NCI-H510A (cell line): ENCODE measurements at regions not wholly inside any gene's neighbourhood (a gene's known extent, or its start where the extent isn't known, plus 50 kb on each side); places are given as distances from the start of the nearest gene placed in this dataset.
"Not testable (repeated sequence)": the region's sequence is repeated elsewhere in the genome, so short reads cannot be mapped to it uniquely, and the experiment has no call there.

ENCODE experiments used
- DNase-seq: peaks from one replicate; lab custom pipeline; 2025; lab: John Stamatoyannopoulos, UW

DNA sequence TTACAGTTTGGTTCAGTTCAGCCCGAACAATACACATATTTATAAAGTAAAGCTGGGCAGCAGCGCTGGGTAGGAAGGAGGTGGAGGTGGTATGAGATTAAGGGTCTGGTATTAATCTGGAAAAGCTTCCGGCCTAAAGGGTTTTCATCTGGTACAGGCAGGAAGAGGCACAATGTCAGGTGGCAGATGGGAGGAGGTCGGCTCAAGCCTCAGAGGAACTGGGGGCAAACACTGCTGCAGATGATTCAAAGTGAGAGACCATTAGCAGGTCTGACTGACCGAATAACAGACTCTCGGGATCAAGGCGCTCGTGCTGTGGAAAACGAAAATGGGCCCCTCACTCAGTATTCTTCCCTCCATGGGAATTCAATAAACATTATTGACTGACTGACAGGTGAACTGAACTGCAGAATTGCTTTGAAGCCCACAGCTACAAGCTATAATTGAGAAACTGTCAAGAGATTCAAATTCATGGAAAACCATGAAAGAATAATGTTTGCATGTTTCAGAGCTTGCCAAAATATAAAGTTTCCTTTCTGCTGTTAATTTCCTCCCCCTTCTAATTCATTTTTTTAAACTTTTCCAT, 75.3 kb downstream of the TMEM167A start:
- DNase-seq, result no peak

GRCh38 chr5:83000922-83001321, 76.3 kb downstream of the TMEM167A start:
- no peak for DNase-seq

- no peak for DNase-seq
Measured at GRCh38 chr5:83000428-83000827, 76.8 kb downstream of the TMEM167A start.

- no peak for DNase-seq
Measured at GRCh38 chr5:82993416-82993815, 83.8 kb downstream of the TMEM167A start.

DNA sequence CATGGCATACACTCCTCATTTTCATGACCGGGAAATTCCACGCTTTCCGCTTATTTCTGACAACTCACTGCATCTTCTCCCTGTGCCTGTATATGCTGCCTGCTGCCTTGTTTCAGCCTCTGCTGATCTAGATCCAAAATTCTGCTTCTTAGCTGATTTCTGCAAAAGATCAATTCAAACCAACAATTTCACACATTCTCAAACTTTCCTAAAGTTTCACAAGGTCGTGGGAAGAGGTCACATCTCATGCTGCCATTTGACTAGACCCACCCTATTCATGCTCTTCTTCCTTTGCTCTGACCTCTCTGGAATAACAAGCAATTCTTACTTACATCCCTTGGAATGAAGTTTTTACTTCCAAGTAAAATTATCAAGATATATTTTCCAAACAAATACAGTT, 84.5 kb downstream of the TMEM167A start:
- no peak for DNase-seq

DNA sequence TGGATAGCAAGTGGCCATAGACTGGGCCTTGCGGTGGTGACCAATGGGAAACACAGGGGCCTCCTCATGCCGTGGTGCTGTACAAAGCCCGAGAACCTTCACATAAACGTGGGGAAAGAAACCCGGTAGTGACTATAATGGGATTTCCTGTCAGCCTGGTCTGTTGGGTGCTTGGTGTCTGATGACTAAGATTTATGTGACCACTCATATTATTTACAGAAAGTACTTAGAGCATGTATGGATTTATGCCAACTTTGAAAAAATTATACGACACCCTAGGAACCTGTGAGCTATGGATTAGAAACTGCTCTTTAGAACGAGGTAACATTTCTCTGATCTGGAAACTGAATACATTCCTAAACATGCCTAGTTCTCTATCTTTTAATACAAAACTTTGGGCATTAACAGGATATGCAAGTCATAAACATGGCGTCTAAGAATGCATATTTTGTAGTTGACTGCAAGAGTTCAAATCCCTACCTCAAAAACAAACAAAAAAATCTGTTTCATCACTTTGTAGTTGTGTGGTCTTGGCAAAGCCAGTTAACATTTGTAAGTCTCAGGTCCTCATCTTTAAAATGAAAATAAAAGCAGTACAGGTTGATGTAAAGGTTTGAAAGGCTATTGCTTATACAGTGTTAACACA, 85.4 kb downstream of the TMEM167A start:
- DNase-seq, result peak; percentile 17

- DNase-seq, result no peak
Measured at GRCh38 chr5:82991059-82991458, 86.1 kb downstream of the TMEM167A start.

- DNase-seq, result no peak
Measured at GRCh38 chr5:82987188-82987587, 90.0 kb downstream of the TMEM167A start.

DNA sequence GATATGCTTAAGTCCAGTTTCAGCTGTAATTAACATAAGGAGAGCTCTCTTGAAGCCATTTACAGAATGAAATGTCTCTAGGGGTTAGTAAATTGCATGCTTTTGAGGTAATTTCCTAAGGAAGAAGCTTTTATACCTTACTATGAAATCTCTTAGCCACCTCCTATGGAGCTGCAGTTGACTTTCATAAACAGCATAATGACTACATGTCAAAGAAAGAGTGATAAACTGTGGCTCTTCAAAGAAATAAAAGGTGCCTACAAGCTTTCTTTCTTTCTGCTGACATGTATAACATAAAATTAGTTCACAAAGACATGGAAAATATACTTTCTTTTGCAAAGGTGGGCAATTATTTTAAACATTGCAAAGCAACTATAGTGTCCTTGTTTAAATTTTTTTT, 90.8 kb downstream of the TMEM167A start:
- DNase-seq, result no peak

- DNase-seq, result no peak
Measured at GRCh38 chr5:82985763-82986162, 91.4 kb downstream of the TMEM167A start.

GRCh38 chr5:82984786-82985735, 92.1 kb downstream of the TMEM167A start:
- DNase-seq, result no peak

GRCh38 chr5:82982846-82983245, 94.3 kb downstream of the TMEM167A start:
- no peak for DNase-seq

DNA sequence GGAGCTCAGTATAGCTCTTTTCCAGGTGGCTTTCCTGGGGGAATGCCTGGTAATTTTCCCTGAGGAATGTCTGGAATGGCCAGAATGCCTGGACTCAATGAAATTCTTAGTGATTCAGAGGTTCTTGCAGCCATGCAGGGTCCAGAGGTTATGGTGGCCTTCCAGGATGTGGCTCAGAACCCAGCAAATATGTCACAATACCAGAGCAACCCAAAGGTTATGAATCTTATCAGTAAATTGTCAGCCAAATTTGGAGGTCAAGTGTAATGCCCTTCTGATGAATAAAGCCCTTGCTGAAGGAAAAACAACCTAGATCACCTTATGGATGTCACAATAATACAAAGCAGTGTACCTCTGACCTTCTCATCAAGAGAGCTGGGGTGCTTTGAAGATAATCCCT, 100.3 kb downstream of the TMEM167A start:
- DNase-seq, result not testable (repeated sequence)

GRCh38 chr5:82975812-82976211, 101.4 kb downstream of the TMEM167A start:
- no peak for DNase-seq

GRCh38 chr5:82975396-82975795, 101.8 kb downstream of the TMEM167A start:
- DNase-seq, result no peak

DNA sequence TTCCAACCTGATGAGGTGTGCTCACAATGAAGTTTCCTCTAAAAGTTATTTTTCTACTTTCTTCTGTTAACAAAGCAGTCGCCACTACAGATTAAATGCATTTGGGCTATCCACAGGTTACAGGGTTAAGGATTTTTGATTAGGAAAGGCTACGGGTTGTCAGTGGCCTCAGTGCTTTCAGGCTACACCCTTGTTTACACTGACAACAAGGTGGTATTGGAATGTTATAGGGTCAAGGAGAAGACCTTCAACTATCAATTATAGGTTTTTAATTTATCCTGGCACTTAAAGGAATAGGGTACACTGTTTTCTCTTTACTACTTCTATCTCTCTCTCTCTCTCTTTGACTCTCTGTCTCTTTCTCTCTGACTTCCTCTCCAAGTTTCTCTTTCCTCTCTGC, 102.8 kb downstream of the TMEM167A start:
- DNase-seq, result not testable (repeated sequence)

DNA sequence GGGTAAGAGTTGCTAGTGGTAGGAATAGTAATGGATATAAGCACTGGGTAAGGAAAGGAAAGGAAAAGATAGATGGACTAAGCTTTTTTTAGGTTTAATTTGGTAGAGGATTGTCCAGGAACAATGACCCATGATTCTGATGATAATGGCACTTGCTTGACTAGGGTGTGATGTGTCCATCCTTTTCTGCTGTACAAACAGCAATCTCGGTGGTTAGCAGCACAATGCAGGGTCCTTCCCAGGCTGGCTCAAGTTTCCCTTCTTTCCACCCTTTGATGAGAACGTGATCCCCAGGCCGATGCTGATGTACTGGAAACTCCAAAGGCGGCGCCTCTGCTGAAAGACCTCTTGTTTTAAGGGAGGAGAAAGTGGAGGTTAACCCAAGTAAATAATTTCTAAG, 105.3 kb downstream of the TMEM167A start:
- DNase-seq, result no peak

GRCh38 chr5:82971034-82971806, 106.0 kb downstream of the TMEM167A start:
- not testable (repeated sequence) for DNase-seq

DNA sequence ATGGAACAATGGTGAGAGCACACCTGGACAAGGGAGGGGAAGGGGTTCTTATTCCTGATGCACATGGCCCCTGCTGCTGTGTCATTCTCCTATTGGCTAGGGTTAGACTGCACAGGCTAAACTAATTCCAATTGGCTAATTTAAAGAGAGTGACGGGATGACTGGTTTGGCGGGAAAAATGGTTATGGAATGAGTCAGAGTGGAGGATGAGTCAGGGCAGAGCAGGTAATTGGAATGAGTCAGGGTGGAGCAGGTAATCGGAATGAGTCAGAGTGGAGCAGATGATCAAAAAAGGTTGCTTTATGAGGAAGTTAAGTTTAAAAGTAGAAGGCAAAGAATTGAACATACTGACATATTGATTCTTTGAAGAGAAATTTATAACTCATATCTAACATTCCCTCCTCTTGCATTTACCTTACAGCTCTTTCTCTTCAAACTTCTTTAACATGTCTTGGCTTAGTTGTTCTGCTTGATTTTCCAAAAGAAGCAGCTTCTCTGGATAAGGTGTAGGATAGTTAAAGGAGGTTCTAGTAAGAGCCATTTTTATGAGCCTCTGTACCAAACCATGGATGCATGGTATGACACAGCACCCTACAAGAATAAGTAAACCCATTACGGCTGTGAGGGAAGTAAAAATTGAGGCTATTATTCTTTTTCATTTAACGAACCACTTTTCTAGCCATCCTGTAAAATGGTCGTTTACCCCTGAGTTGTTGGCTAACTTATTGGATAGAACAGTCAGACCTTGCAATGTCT, 107.8 kb downstream of the TMEM167A start:
- not testable (repeated sequence) for DNase-seq

GRCh38 chr5:82967072-82967471, 110.1 kb downstream of the TMEM167A start:
- DNase-seq, result no peak

GRCh38 chr5:82959466-82959865, 117.7 kb downstream of the TMEM167A start:
- no peak for DNase-seq
